Endodermal cell (in vitro differentiated cells): ENCODE measurements at regions not wholly inside any gene's neighbourhood (a gene's known extent, or its start where the extent isn't known, plus 50 kb on each side); places are given as distances from the start of the nearest gene placed in this dataset.

ENCODE experiments used
- DNase-seq: peaks from one replicate; pipeline ENCODE4 v3.0.0-alpha.2; 2017
- H3K27ac ChIP-seq: 2 replicates; pipeline ENCODE4 v1.5.1; 2013; ENCODE audit warnings: mild to moderate bottlenecking, low read depth, low read length, moderate library complexity
- H3K27me3 ChIP-seq: 2 replicates; pipeline ENCODE4 v1.6.1; 2013; ENCODE audit warnings: mild to moderate bottlenecking, low read length, moderate library complexity; ENCODE audit not compliant: insufficient read depth, control insufficient read depth, poor library complexity, severe bottlenecking
- H3K36me3 ChIP-seq: 2 replicates; pipeline ENCODE4 v1.7.0; 2013; ENCODE audit warnings: mild to moderate bottlenecking, low read length, moderate library complexity; ENCODE audit not compliant: control insufficient read depth, insufficient read depth
- H3K4me1 ChIP-seq: one replicate; pipeline ENCODE4 v1.7.0; 2013; ENCODE audit warnings: low read length; ENCODE audit not compliant: control insufficient read depth, insufficient read depth
- H3K4me3 ChIP-seq: 2 replicates; pipeline ENCODE4 v1.5.1; 2013; ENCODE audit warnings: mild to moderate bottlenecking, low read length, moderate library complexity
- H3K9ac ChIP-seq: 2 replicates; pipeline ENCODE4 v1.6.1; 2013; ENCODE audit warnings: mild to moderate bottlenecking, low read length, moderate library complexity; ENCODE audit not compliant: poor library complexity, severe bottlenecking; ENCODE audit errors: extremely low read depth
- H3K9me3 ChIP-seq: 2 replicates; pipeline ENCODE4 v1.6.1; 2013; ENCODE audit warnings: mild to moderate bottlenecking, low read length, moderate library complexity; ENCODE audit not compliant: control insufficient read depth
- H3K27ac Mint-ChIP-seq: 2 replicates; pipeline ENCODE4 v1.8.0; 2020; ENCODE audit warnings: mixed read lengths
- H3K27me3 Mint-ChIP-seq: 2 replicates; pipeline ENCODE4 v1.8.0; 2021; ENCODE audit warnings: mild to moderate bottlenecking, mixed read lengths; ENCODE audit not compliant: insufficient read depth
- H3K36me3 Mint-ChIP-seq: 2 replicates; pipeline ENCODE4 v1.8.0; 2020; ENCODE audit warnings: low read depth, mixed read lengths
- H3K4me1 Mint-ChIP-seq: 2 replicates; pipeline ENCODE4 v1.8.0; 2020; ENCODE audit warnings: mixed read lengths
- H3K4me3 Mint-ChIP-seq: 2 replicates; pipeline ENCODE4 v1.8.0; 2020; ENCODE audit warnings: mild to moderate bottlenecking, moderate library complexity, mixed read lengths
- H3K9me3 Mint-ChIP-seq: 2 replicates; pipeline ENCODE4 v1.8.0; 2020; ENCODE audit warnings: mild to moderate bottlenecking, mixed read lengths
- WGBS, 2 experiments: methylation state at CpG; one replicate each; pipeline versions ENCODE4 v1.1.5 to v1.1.7; 2013; ENCODE audit warnings: missing lambda C conversion rate in 2 of 2, mixed read lengths in 1 of 2; ENCODE audit not compliant: insufficient coverage in 1 of 2, insufficient read length in 1 of 2; 5-methylcytosine and 5-hydroxymethylcytosine counted together
- TF ChIP-seq, protein P1 (sequence below): fragments of 200-600 bp; sonication (generic); conservative IDR thresholded peaks from 2 replicates; pipeline ENCODE4 v1.5.0; 2021; ENCODE audit warnings: antibody characterized with exemption, mild to moderate bottlenecking

DNA sequence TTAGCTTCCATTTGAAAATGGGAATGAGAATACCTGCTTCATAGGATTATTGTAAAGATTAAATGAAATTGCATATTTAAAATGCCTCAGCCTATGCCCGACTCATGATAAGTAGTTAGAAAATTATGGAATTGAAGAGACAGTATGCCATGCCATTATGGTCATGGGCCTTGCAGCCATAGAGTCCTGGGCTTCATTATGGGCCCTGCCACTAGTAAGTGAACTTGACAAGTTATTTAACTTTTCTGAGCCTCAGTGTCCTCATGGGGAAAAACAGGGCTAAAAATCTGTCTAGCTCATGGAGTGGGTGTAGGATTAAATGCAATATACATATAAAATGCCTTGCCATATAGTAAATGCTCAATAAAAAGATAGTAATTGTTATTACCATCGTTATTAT, 133.2 kb downstream of the NPIPB5 start:
- WGBS, 2 experiments = 78 to 85% methylated on average over 1 to 2 of the region's 2 CpGs
- no peaks in the 10 kb centered on the region for H3K4me1 Mint-ChIP-seq
- no peak for DNase-seq

DNA sequence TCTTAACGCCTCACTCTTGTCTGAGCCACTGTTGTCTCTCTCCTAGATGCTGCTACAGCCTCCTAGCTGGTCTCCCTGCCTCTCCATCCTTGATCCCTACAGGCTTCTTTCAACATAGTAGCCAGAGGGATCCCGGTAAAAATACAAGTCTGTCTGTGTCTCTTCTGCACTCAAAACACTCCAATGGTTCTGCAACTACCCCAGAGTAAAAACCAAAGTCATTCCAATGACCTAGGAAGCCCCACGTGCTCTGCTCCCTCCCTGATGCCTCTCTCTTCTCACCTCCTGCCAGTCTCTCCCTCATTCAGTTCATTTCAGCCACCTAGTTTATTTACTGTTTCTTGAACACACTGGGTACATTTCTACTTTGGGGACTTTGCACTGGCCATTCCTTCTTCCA, 135.2 kb downstream of the NPIPB5 start:
- TF ChIP-seq, protein P1, sequence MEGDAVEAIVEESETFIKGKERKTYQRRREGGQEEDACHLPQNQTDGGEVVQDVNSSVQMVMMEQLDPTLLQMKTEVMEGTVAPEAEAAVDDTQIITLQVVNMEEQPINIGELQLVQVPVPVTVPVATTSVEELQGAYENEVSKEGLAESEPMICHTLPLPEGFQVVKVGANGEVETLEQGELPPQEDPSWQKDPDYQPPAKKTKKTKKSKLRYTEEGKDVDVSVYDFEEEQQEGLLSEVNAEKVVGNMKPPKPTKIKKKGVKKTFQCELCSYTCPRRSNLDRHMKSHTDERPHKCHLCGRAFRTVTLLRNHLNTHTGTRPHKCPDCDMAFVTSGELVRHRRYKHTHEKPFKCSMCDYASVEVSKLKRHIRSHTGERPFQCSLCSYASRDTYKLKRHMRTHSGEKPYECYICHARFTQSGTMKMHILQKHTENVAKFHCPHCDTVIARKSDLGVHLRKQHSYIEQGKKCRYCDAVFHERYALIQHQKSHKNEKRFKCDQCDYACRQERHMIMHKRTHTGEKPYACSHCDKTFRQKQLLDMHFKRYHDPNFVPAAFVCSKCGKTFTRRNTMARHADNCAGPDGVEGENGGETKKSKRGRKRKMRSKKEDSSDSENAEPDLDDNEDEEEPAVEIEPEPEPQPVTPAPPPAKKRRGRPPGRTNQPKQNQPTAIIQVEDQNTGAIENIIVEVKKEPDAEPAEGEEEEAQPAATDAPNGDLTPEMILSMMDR = no peak

More for the DNA sequence above, 133.2 kb downstream of the NPIPB5 start:
- Histone ChIP-seq H3K9me3 (no peaks in the 10 kb centered on the region), H3K9ac (no peak overlapping the region), H3K4me3 (no peak overlapping the region), H3K27ac (no peak overlapping the region), H3K36me3 (no peaks in the 10 kb centered on the region), H3K27me3 (no peaks in the 10 kb centered on the region), H3K4me1 (no peaks in the 10 kb centered on the region)
- H3K9me3 Mint-ChIP-seq = no peaks in the 10 kb centered on the region
- H3K4me3 Mint-ChIP-seq = no peak overlapping the region
- H3K36me3 Mint-ChIP-seq = no peaks in the 10 kb centered on the region
- TF ChIP-seq, protein P1 = no peak
- no peaks in the 10 kb centered on the region for H3K27me3 Mint-ChIP-seq
- H3K27ac Mint-ChIP-seq = no peak overlapping the region

DNA sequence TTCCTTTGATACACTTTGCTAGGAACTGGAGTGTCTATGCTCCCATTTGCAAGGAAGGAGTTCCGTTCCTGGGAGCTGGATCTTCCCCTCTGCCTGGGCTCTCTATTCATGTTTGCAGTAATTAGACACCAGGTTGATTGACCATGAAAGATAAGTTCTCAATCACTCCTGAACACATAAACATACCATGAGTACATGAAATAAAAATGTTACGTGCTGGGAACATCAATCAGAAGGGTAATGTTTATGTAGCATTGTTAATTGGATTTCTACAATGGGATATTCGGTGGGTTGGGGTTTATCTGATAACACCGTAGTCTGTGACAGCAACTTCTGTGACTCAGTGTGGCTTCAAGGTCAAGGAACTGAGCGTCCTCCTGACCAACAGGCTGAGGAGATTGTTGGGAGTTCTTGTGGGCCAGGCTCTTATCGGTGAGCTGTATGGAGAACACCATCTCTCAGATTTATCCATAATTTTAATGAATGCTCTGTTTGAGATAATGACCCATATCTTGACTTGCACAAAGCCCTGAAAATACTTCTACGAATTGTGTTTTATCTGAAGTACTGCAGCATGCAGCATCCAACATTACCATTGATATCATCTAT, 136.4 kb downstream of the NPIPB5 start:
- Histone ChIP-seq H3K9me3 (no peaks in the 10 kb centered on the region), H3K27ac (no peak overlapping the region), H3K9ac (no peak overlapping the region), H3K27me3 (no peaks in the 10 kb centered on the region), H3K4me3 (no peak overlapping the region), H3K4me1 (no peaks in the 10 kb centered on the region), H3K36me3 (no peaks in the 10 kb centered on the region)
- WGBS, 2 experiments = 81 to 89% methylated on average over 3 to 7 of the region's 7 CpGs
- no peaks in the 10 kb centered on the region for H3K9me3 Mint-ChIP-seq
- no peaks in the 10 kb centered on the region for H3K27me3 Mint-ChIP-seq
- DNase-seq = peak; percentile 31
- no peaks in the 10 kb centered on the region for H3K36me3 Mint-ChIP-seq
- no peaks in the 10 kb centered on the region for H3K4me1 Mint-ChIP-seq
- TF ChIP-seq, protein P1 = no peak
- H3K27ac Mint-ChIP-seq = no peak overlapping the region
- H3K4me3 Mint-ChIP-seq = no peak overlapping the region

More for the DNA sequence above, 135.2 kb downstream of the NPIPB5 start:
- no peaks in the 10 kb centered on the region for H3K27me3 ChIP-seq
- peak; percentile 28 for DNase-seq
- H3K27ac ChIP-seq = no peak overlapping the region
- 76 to 83% methylated on average over 3 of the region's 3 CpGs for WGBS, 2 experiments
- H3K27me3 Mint-ChIP-seq = no peaks in the 10 kb centered on the region
- H3K9me3 ChIP-seq = no peaks in the 10 kb centered on the region
- no peak overlapping the region for H3K4me3 Mint-ChIP-seq
- no peaks in the 10 kb centered on the region for H3K4me1 Mint-ChIP-seq
- no peaks in the 10 kb centered on the region for H3K36me3 ChIP-seq
- H3K4me3 ChIP-seq = no peak overlapping the region
- no peaks in the 10 kb centered on the region for H3K9me3 Mint-ChIP-seq
- H3K4me1 ChIP-seq = no peaks in the 10 kb centered on the region
- H3K36me3 Mint-ChIP-seq = no peaks in the 10 kb centered on the region
- no peak overlapping the region for H3K27ac Mint-ChIP-seq
- H3K9ac ChIP-seq = no peak overlapping the region
